ENCODE measurements at regions not wholly inside any gene's neighbourhood (a gene's known extent, or its start where the extent isn't known, plus 50 kb on each side); places are given as distances from the start of the nearest gene placed in this dataset.
"Not testable (repeated sequence)": the region's sequence is repeated elsewhere in the genome, so short reads cannot be mapped to it uniquely, and the experiment has no call there.

DNA sequence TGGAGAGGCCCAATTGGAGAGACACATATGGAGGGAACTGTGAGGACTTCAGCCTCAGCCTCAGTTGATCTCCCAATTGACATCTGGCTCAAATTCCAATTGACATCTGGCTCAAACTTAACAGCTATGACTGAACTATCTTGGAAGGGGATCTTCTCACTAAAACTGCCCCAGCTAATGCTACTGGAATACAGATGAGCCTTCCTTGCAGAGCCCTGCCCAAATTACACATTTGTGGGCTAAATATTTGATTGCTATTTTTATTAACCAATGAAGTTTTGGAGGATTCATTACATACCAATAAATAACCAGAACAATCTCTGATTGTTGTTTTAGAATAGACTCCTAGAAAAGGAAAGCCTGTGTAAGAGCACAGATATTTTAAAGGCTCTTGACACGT lies 189.0 kb upstream of the THUMPD2 start:
- H3K4me3 ChIP-seq = no peak overlapping the region
- whole genome bisulfite sequencing = 83% methylated on average over 1 of the region's 1 CpG
- TF ChIP-seq, protein P1, sequence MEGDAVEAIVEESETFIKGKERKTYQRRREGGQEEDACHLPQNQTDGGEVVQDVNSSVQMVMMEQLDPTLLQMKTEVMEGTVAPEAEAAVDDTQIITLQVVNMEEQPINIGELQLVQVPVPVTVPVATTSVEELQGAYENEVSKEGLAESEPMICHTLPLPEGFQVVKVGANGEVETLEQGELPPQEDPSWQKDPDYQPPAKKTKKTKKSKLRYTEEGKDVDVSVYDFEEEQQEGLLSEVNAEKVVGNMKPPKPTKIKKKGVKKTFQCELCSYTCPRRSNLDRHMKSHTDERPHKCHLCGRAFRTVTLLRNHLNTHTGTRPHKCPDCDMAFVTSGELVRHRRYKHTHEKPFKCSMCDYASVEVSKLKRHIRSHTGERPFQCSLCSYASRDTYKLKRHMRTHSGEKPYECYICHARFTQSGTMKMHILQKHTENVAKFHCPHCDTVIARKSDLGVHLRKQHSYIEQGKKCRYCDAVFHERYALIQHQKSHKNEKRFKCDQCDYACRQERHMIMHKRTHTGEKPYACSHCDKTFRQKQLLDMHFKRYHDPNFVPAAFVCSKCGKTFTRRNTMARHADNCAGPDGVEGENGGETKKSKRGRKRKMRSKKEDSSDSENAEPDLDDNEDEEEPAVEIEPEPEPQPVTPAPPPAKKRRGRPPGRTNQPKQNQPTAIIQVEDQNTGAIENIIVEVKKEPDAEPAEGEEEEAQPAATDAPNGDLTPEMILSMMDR (IDR thresholded peaks at IDR 0.05) = no peak
- TF ChIP-seq POLR2AphosphoS5 (IDR thresholded peaks at IDR 0.05) (no peak), POLR2A (IDR thresholded peaks at IDR 0.05; ENCODE audit: low read depth) (no peak), EP300 (IDR thresholded peaks at IDR 0.05) (no peak)
- H3K36me3 ChIP-seq = no peaks in the 10 kb centered on the region
- peaks cover 0 to 10% (median 6%) of the 10 kb centered on the region in 4 donors for H3K9me3 ChIP-seq
- intact Hi-C loops (cut with DNase I) = no loop called here
- H3K27me3 ChIP-seq = no peaks in the 10 kb centered on the region
- H3K27ac ChIP-seq (replicated peaks in 1 of 4) = no peak overlapping the region
- DNase-seq (ENCODE audit: extremely low spot score) = no peak
- peaks cover 0 to 5% (median 2%) of the 10 kb centered on the region in 4 donors for H3K4me1 ChIP-seq

DNA sequence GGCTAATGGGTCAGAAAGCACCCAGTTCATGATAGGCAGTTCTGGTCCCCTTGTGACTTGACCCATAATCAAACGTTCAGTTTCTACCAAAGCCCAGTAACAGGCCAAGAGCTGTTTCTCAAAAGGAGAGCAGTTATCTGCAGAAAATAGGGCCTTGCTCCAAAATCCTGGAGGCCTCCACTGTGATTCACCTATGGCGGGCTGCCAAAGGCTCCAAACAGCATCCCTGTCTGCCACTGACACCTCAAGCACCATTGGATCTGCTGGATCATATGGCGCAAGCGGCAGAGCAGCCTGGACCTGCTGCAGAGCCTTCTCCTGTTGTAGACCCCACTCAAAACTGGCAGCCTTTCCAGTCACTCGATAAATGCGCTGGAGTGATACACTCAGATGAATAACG lies 181.6 kb upstream of the THUMPD2 start:
- H3K27ac ChIP-seq (replicated peaks in 1 of 4); H3K9me3 ChIP-seq; H3K36me3 ChIP-seq; H3K4me1 ChIP-seq; H3K4me3 ChIP-seq; intact Hi-C loops (cut with DNase I); H3K27me3 ChIP-seq; DNase-seq (ENCODE audit: extremely low spot score): not testable (repeated sequence)
- 78% methylated on average over 7 of the region's 7 CpGs for WGBS

DNA sequence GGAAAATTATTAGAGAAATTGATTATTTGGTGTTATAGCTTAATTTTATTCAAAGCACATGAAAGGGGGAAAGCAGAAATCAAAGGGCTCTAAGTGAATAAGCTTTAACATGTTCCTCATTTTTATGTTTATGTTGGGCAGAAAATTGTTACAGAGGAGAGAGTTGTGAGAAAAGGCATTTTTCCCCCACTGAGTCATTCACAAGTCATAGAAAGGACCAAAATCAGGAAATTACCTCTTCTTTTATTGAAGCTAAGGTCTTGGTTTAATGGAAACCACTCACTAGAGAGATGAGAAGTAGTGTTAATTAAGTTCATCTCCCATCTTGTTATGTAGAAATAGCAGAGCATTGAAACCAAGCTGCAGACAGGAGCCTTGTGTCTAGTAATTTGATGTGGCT lies 175.3 kb upstream of the THUMPD2 start:
- DNase-seq (ENCODE audit: extremely low spot score) = no peak
- intact Hi-C loops (cut with DNase I) = no loop called here
- no peak overlapping the region for H3K27ac ChIP-seq (replicated peaks in 1 of 4)
- no peaks in the 10 kb centered on the region for H3K27me3 ChIP-seq
- H3K4me1 ChIP-seq = no peaks in the 10 kb centered on the region
- H3K4me3 ChIP-seq = no peak overlapping the region
- no peaks in the 10 kb centered on the region for H3K36me3 ChIP-seq
- TF ChIP-seq POLR2AphosphoS5 (IDR thresholded peaks at IDR 0.05) (no peak), EP300 (IDR thresholded peaks at IDR 0.05) (no peak), POLR2A (IDR thresholded peaks at IDR 0.05; ENCODE audit: low read depth) (no peak)
- TF ChIP-seq, protein P1 (IDR thresholded peaks at IDR 0.05) = no peak
- H3K9me3 ChIP-seq = no peaks in the 10 kb centered on the region

DNA sequence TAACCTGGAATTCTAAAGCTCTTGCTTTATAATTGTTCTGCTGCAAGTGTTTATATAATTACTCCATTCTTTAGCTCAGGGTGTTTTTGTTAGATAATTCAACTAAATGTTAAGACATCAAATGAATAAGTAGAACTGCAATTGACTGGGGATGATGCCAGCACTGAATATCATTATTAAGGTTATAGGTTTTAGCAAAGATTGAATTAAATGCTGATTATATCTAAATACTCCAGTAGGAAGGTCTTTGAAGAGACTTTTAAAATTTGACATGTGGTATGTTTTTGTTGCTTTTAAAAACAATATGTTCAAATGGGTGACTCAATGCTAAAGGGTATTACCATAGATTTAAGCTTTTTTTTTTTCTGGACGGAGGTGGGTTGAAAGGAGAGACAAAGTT lies 170.1 kb upstream of the THUMPD2 start:
- Histone ChIP-seq H3K27ac (replicated peaks in 1 of 4) (no peak overlapping the region), H3K27me3 (no peaks in the 10 kb centered on the region), H3K36me3 (no peaks in the 10 kb centered on the region), H3K9me3 (no peaks in the 10 kb centered on the region), H3K4me1 (no peaks in the 10 kb centered on the region), H3K4me3 (no peak overlapping the region)
- TF ChIP-seq, protein P1 (IDR thresholded peaks at IDR 0.05) = no peak
- TF ChIP-seq POLR2AphosphoS5 (IDR thresholded peaks at IDR 0.05) = no peak
- no peak for TF ChIP-seq EP300 (IDR thresholded peaks at IDR 0.05)
- TF ChIP-seq POLR2A (IDR thresholded peaks at IDR 0.05; ENCODE audit: low read depth) = no peak
- intact Hi-C loops (cut with DNase I) = no loop called here
- DNase-seq (ENCODE audit: extremely low spot score) = no peak
- WGBS = 83% methylated on average over 1 of the region's 1 CpG

DNA sequence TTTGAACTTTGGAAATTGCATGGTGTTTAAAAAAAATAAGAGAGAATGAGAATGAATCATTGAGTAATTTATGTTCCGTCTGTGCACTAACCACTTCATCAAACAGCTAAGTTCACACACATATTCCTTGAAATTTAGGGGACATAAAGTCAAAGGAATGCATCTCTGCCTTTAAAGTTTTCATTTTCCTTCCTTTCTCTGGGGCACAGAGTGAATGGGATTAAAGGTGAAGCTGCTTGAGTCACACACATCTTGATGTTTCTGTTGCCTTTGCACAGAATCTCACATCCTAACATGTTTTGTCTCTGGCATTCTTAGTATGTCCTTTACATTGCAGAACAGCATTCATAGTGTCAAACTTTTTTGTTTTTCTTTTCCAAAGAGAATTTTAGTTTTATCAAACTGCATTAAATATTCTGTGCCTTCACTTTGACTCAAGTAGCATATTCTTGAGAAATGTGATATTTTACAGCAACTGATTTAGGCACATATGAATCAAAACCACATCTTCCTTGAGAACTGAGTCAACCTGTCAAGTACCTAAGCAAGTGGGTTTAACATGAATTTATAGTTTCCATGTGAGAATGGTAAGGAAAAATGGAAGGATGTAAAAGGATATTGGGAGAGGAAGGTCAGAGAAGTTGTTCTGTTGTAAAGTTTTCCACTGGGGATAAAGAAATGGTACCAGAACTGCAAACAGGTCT lies 169.1 kb upstream of the THUMPD2 start:
- 64% methylated on average over 1 of the region's 1 CpG for WGBS
- Histone ChIP-seq H3K27ac (replicated peaks in 1 of 4) (no peak overlapping the region), H3K4me1 (no peaks in the 10 kb centered on the region), H3K36me3 (no peaks in the 10 kb centered on the region), H3K27me3 (no peaks in the 10 kb centered on the region), H3K4me3 (no peak overlapping the region), H3K9me3 (no peaks in the 10 kb centered on the region)
- no peak for DNase-seq (ENCODE audit: extremely low spot score)
- TF ChIP-seq, protein P1 (IDR thresholded peaks at IDR 0.05) = no peak
- intact Hi-C loops (cut with DNase I) = no loop called here

Measured in esophagus muscularis mucosa (tissue), 4 donors.